IMR-90 (cell line): ENCODE measurements at regions not wholly inside any gene's neighbourhood (a gene's known extent, or its start where the extent isn't known, plus 50 kb on each side); places are given as distances from the start of the nearest gene placed in this dataset.

Source experiments
- ATAC-seq: fragments of 200-7000 bp; cut with Tn5 transposase; 2 replicates; pipeline ENCODE4 v1.9.1; 2020; ENCODE audit warnings: low read depth, mild to moderate bottlenecking, moderate library complexity
- BruUV-seq: library from RNA; stranded (reverse); fragments of 400-500 nt; replicated peaks from 2 replicates; lab custom pipeline; 2021; lab: Mats Ljungman, UMichigan
- CTCF ChIA-PET: fragments of 300-600 bp; formaldehyde crosslinking; extraction: SDS; loops from one replicate; lab custom pipeline; 2021; ENCODE audit warnings: antibody characterized with exemption; lab: Yijun Ruan, JAX
- POLR2A ChIA-PET: fragments of 300-600 bp; sonication (Branson Sonifier 250); formaldehyde crosslinking; loops from one replicate; lab custom pipeline; 2022; ENCODE audit warnings: antibody characterized with exemption; ENCODE audit not compliant: unreplicated experiment; lab: Charles Lee
- DNase-seq: peaks from one replicate; pipeline ENCODE4 v3.0.0; 2013
- H2AFZ ChIP-seq: replicated peaks from 2 replicates; pipeline ENCODE3; 2013; ENCODE audit warnings: low read length, mild to moderate bottlenecking; ENCODE audit not compliant: poor library complexity
- H2AK5ac ChIP-seq: 2 replicates; pipeline ENCODE4 v1.6.1; 2013; ENCODE audit warnings: low read depth, low read length, inconsistent platforms
- H2AK9ac ChIP-seq: replicated peaks from 2 replicates; pipeline ENCODE3; 2013; ENCODE audit warnings: mild to moderate bottlenecking, low read depth, low read length, moderate library complexity; ENCODE audit not compliant: poor library complexity
- H2BK120ac ChIP-seq: 2 replicates; pipeline ENCODE4 v1.6.1; 2013; ENCODE audit warnings: low read depth, low read length, inconsistent platforms
- H2BK15ac ChIP-seq: 3 replicates; pipeline ENCODE4 v1.6.1; 2013; ENCODE audit warnings: low read depth, low read length, inconsistent platforms
- H2BK20ac ChIP-seq: 2 replicates; pipeline ENCODE4 v1.6.1; 2013; ENCODE audit warnings: low read depth, mild to moderate bottlenecking, inconsistent platforms, low read length, moderate library complexity
- H2BK5ac ChIP-seq: 2 replicates; pipeline ENCODE4 v1.6.1; 2013; ENCODE audit warnings: mild to moderate bottlenecking, low read depth, low read length, inconsistent platforms; ENCODE audit not compliant: poor library complexity, severe bottlenecking
- H3K14ac ChIP-seq: replicated peaks from 2 replicates; pipeline ENCODE4 v1.6.1; 2013; ENCODE audit warnings: low read depth, low read length, inconsistent platforms
- H3K18ac ChIP-seq: 2 replicates; pipeline ENCODE4 v1.6.1; 2013; ENCODE audit warnings: low read depth, low read length, control low read depth
- H3K23ac ChIP-seq: 2 replicates; pipeline ENCODE4 v1.6.1; 2013; ENCODE audit warnings: low read depth, low read length, inconsistent platforms
- H3K27ac ChIP-seq: 2 replicates; pipeline ENCODE4 v1.5.1; 2013; ENCODE audit warnings: mild to moderate bottlenecking, control low read depth, low read length; ENCODE audit not compliant: insufficient read depth
- H3K27me3 ChIP-seq: 2 replicates; pipeline ENCODE4 v1.6.1; 2013; ENCODE audit warnings: low read length; ENCODE audit not compliant: control insufficient read depth, insufficient read depth
- H3K36me3 ChIP-seq: 2 replicates; pipeline ENCODE4 v1.6.1; 2013; ENCODE audit warnings: low read length, mixed read lengths; ENCODE audit not compliant: control insufficient read depth, insufficient read depth
- H3K4ac ChIP-seq: 2 replicates; pipeline ENCODE4 v1.6.1; 2013; ENCODE audit warnings: low read depth, low read length, inconsistent platforms
- H3K4me1 ChIP-seq: 2 replicates; pipeline ENCODE4 v1.6.1; 2013; ENCODE audit warnings: low read length, mixed read lengths; ENCODE audit not compliant: control insufficient read depth, insufficient read depth
- H3K4me2 ChIP-seq: 2 replicates; pipeline ENCODE4 v1.6.1; 2013; ENCODE audit warnings: low read depth, mild to moderate bottlenecking, control low read depth, low read length, moderate library complexity
- H3K4me3 ChIP-seq: 2 replicates; pipeline ENCODE4 v1.5.1; 2013; ENCODE audit warnings: low read depth, mild to moderate bottlenecking, control low read depth, low read length, moderate library complexity; ENCODE audit not compliant: insufficient read depth
- H3K56ac ChIP-seq: 2 replicates; pipeline ENCODE4 v1.6.1; 2013; ENCODE audit warnings: low read length, inconsistent platforms; ENCODE audit not compliant: insufficient read depth; ENCODE audit errors: extremely low read depth
- H3K79me1 ChIP-seq, 2 experiments: 2 replicates each; pipeline ENCODE4 v1.6.1; 2013; ENCODE audit warnings: low read length in 2 of 2, inconsistent platforms in 1 of 2, low read depth in 1 of 2
- H3K9ac ChIP-seq: 2 replicates; pipeline ENCODE4 v1.6.1; 2013; ENCODE audit warnings: low read depth, low read length, control low read depth
- H3K9me1 ChIP-seq: 2 replicates; pipeline ENCODE4 v1.6.1; 2013; ENCODE audit warnings: low read length, inconsistent platforms; ENCODE audit not compliant: insufficient read depth
- H3K9me3 ChIP-seq: 2 replicates; pipeline ENCODE4 v1.6.1; 2013; ENCODE audit warnings: low read length; ENCODE audit not compliant: control insufficient read depth, insufficient read depth
- H4K20me1 ChIP-seq: 2 replicates; pipeline ENCODE4 v1.6.1; 2013; ENCODE audit warnings: low read length, inconsistent platforms; ENCODE audit not compliant: insufficient read depth
- H4K5ac ChIP-seq: 2 replicates; pipeline ENCODE4 v1.6.1; 2013; ENCODE audit warnings: mild to moderate bottlenecking, low read depth, low read length, control low read depth
- H4K8ac ChIP-seq, 2 experiments: 2 replicates each; pipeline ENCODE4 v1.6.1; 2013; ENCODE audit warnings: low read depth in 2 of 2, low read length in 2 of 2, control low read depth in 1 of 2, inconsistent platforms in 1 of 2
- H4K91ac ChIP-seq: 2 replicates; pipeline ENCODE4 v1.6.1; 2013; ENCODE audit warnings: low read depth, low read length, inconsistent platforms; ENCODE audit not compliant: insufficient read depth
- BHLHE40 ChIP-seq: fragments of 150-350 bp; IDR thresholded peaks from 2 replicates; pipeline ENCODE4 v1.6.1; 2016; ENCODE audit warnings: mild to moderate bottlenecking, low read depth, low read length
- CEBPB ChIP-seq: IDR thresholded peaks from 2 replicates; pipeline ENCODE4 v1.6.1; 2012; ENCODE audit warnings: low read depth, low read length, improper control_type of control experiment
- CHD1 ChIP-seq: IDR thresholded peaks from 2 replicates; pipeline ENCODE4 v1.6.1; 2012; ENCODE audit warnings: low read depth, low read length, improper control_type of control experiment
- CTCF ChIP-seq: conservative IDR thresholded peaks from 2 replicates; pipeline ENCODE4 v1.5.1; 2012; ENCODE audit warnings: mild to moderate bottlenecking, low read depth, low read length, improper control_type of control experiment
- ELK1 ChIP-seq: fragments of 150-350 bp; IDR thresholded peaks from 2 replicates; pipeline ENCODE4 v1.6.1; 2016; ENCODE audit warnings: low read depth, mild to moderate bottlenecking, low read length, moderate library complexity, borderline replicate concordance
- FOS ChIP-seq: fragments of 150-350 bp; IDR thresholded peaks from 2 replicates; pipeline ENCODE4 v1.6.1; 2016; ENCODE audit warnings: low read depth, low read length
- MAFK ChIP-seq: IDR thresholded peaks from 2 replicates; pipeline ENCODE4 v1.6.1; 2012; ENCODE audit warnings: low read depth, low read length, improper control_type of control experiment
- MAZ ChIP-seq: IDR thresholded peaks from 2 replicates; pipeline ENCODE4 v1.6.1; 2012; ENCODE audit warnings: low read depth, mild to moderate bottlenecking, low read length, improper control_type of control experiment, moderate library complexity, borderline replicate concordance
- MXI1 ChIP-seq: IDR thresholded peaks from 2 replicates; pipeline ENCODE4 v1.6.1; 2012; ENCODE audit warnings: low read depth, mild to moderate bottlenecking, low read length, moderate library complexity, borderline replicate concordance
- NFE2L2 ChIP-seq: fragments of 150-350 bp; IDR thresholded peaks from 2 replicates; pipeline ENCODE4 v1.6.1; 2016; ENCODE audit warnings: low read depth, mild to moderate bottlenecking, low read length
- POLR2A ChIP-seq: IDR thresholded peaks from 2 replicates; pipeline ENCODE4 v1.6.1; 2012; ENCODE audit warnings: mild to moderate bottlenecking, low read depth, low read length
- RAD21 ChIP-seq: IDR thresholded peaks from 2 replicates; pipeline ENCODE4 v1.6.1; 2012; ENCODE audit warnings: low read length, improper control_type of control experiment
- RCOR1 ChIP-seq: IDR thresholded peaks from 2 replicates; pipeline ENCODE4 v1.6.1; 2012; ENCODE audit warnings: mild to moderate bottlenecking, low read length, improper control_type of control experiment; ENCODE audit not compliant: insufficient replicate concordance
- RFX5 ChIP-seq: IDR thresholded peaks from 2 replicates; pipeline ENCODE4 v1.8.0; 2012; ENCODE audit warnings: low read depth, mild to moderate bottlenecking, low read length, moderate library complexity
- SMC3 ChIP-seq: fragments of 150-350 bp; IDR thresholded peaks from 2 replicates; pipeline ENCODE4 v1.6.1; 2016; ENCODE audit warnings: low read depth, mild to moderate bottlenecking, antibody characterized with exemption, low read length, moderate library complexity
- USF2 ChIP-seq: fragments of 150-350 bp; IDR thresholded peaks from 2 replicates; pipeline ENCODE4 v1.6.1; 2017; ENCODE audit warnings: mild to moderate bottlenecking, antibody characterized with exemption, low read length, low read depth
- WGBS, 2 experiments: methylation state at CpG; one replicate each; pipeline versions ENCODE4 v1.1.5 to v1.1.7; 2013; ENCODE audit warnings: missing lambda C conversion rate in 2 of 2; ENCODE audit not compliant: insufficient read length in 1 of 2; ENCODE audit errors: extremely low coverage in 2 of 2; 5-methylcytosine and 5-hydroxymethylcytosine counted together
- dilution Hi-C: fragments of 300-500 bp; cut with HindIII; formaldehyde crosslinking; loops from one replicate; pipeline ENCODE4 v1.14.3; 2018; ENCODE audit warnings: low sequenced_read_pairs; ENCODE audit not compliant: unreplicated experiment
- in situ Hi-C: fragments of 300-500 bp; cut with MboI; formaldehyde crosslinking; loops from 3 replicates; pipeline ENCODE4 v1.14.3; 2019; ENCODE audit warnings: low sequenced_read_pairs, inconsistent platforms, mixed read lengths
- intact Hi-C: fragments of 100-400 bp; cut with micrococcal nuclease; formaldehyde crosslinking; loops from 2 replicates; pipeline ENCODE4 v1.10.0; 2022

- intact Hi-C loops: no loop called here
- Histone ChIP-seq H3K9me3 (peaks cover 19% of the 10 kb centered on the region), H2BK120ac (no peak overlapping the region), H2BK20ac (no peak overlapping the region), H2BK15ac (no peak overlapping the region), H3K36me3 (no peaks in the 10 kb centered on the region), H3K18ac (no peak overlapping the region), H3K79me1 (no peaks in the 10 kb centered on the region), H3K27ac (no peak overlapping the region), H4K8ac (no peak overlapping the region), H2AFZ (no peak overlapping the region), H3K56ac (no peak overlapping the region), H3K9ac (no peak overlapping the region), H3K9me1 (no peaks in the 10 kb centered on the region), H2AK9ac (no peak overlapping the region), H2AK5ac (no peak overlapping the region), H4K91ac (no peak overlapping the region), H2BK5ac (no peak overlapping the region), H3K4me2 (no peak overlapping the region), H3K4me1 (no peaks in the 10 kb centered on the region), H4K5ac (no peak overlapping the region), H3K14ac (no peak overlapping the region), H3K4me3 (no peak overlapping the region), H3K27me3 (no peaks in the 10 kb centered on the region), H4K20me1 (no peaks in the 10 kb centered on the region), H3K23ac (no peak overlapping the region), H3K4ac (no peak overlapping the region)
- ATAC-seq (no peak), DNase-seq (no peak)
- in situ Hi-C loops: no loop called here
- TF ChIP-seq MXI1 (no peak), MAFK (no peak), BHLHE40 (no peak), USF2 (no peak), MAZ (no peak), RCOR1 (no peak), CTCF (no peak), SMC3 (no peak), RAD21 (no peak), POLR2A (no peak), RFX5 (no peak), FOS (no peak), ELK1 (no peak), CHD1 (no peak), CEBPB (no peak), NFE2L2 (no peak)
- POLR2A ChIA-PET: no interaction called here
- WGBS, 2 experiments: no CpG with 5 or more reads among the region's 5 CpGs
- dilution Hi-C loops: no loop called here
- CTCF ChIA-PET: no interaction called here
- no TSS peak for BruUV-seq
Measured at GRCh38 chr9:103533318-103533717, 538.2 kb downstream of the CYLC2 start.
